A673 (cell line): ENCODE measurements at regions not wholly inside any gene's neighbourhood (a gene's known extent, or its start where the extent isn't known, plus 50 kb on each side); places are given as distances from the start of the nearest gene placed in this dataset.

Source experiments
- EZH2 ChIP-seq: fragments of 200-600 bp; sonication (generic); IDR thresholded peaks from 2 replicates; pipeline ENCODE4 v1.6.1; 2017; ENCODE audit warnings: borderline replicate concordance, low read depth, mild to moderate bottlenecking, mixed read lengths, antibody characterized with exemption, low read length; ENCODE audit not compliant: poor library complexity, severe bottlenecking
- TF ChIP-seq, protein P1 (sequence below): fragments of 300-800, 200-600 bp; sonication (generic); conservative IDR thresholded peaks from 2 replicates; pipeline ENCODE4 v1.5.1; 2017; ENCODE audit warnings: low read depth, mild to moderate bottlenecking, antibody characterized with exemption, low read length, moderate library complexity, mixed read lengths

DNA sequence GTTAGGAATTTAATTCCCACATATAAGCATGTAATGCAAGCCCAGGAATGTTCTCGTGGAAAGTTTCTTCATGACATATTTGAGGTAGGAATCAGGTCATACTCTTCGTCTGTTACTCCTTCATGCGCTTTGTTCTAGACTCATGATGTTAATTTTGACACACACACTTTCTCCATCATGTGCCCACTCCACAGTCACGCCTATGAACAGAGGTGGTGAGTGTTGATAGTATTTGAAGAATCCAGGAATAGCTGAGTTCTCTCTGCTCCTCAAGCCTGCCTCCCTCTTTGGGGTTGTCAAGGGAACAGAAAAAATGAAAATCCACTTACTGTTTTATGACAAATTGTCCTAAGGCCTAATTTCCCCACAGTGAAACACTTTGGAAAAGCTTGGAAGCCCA is 117.3 kb upstream of the SERPINE2 start:
- TF ChIP-seq, protein P1, sequence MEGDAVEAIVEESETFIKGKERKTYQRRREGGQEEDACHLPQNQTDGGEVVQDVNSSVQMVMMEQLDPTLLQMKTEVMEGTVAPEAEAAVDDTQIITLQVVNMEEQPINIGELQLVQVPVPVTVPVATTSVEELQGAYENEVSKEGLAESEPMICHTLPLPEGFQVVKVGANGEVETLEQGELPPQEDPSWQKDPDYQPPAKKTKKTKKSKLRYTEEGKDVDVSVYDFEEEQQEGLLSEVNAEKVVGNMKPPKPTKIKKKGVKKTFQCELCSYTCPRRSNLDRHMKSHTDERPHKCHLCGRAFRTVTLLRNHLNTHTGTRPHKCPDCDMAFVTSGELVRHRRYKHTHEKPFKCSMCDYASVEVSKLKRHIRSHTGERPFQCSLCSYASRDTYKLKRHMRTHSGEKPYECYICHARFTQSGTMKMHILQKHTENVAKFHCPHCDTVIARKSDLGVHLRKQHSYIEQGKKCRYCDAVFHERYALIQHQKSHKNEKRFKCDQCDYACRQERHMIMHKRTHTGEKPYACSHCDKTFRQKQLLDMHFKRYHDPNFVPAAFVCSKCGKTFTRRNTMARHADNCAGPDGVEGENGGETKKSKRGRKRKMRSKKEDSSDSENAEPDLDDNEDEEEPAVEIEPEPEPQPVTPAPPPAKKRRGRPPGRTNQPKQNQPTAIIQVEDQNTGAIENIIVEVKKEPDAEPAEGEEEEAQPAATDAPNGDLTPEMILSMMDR: no peak
- TF ChIP-seq EZH2: no peak
